ENCODE measurements at regions not wholly inside any gene's neighbourhood (a gene's known extent, or its start where the extent isn't known, plus 50 kb on each side); places are given as distances from the start of the nearest gene placed in this dataset.
"Not testable (repeated sequence)": the region's sequence is repeated elsewhere in the genome, so short reads cannot be mapped to it uniquely, and the experiment has no call there.

GRCh38 chr2:228513480-228513879 is 332.0 kb upstream of the SPHKAP start:
- not testable (repeated sequence) for H3K27me3 Mint-ChIP-seq (ENCODE audit: low read depth in 3 of 3); H3K4me3 Mint-ChIP-seq; H3K4me1 Mint-ChIP-seq; H3K27ac Mint-ChIP-seq; DNase-seq; H3K36me3 Mint-ChIP-seq
- H3K9me3 Mint-ChIP-seq: peaks cover 7 to 44% (median 10%) of the 10 kb centered on the region in 6 donors

- Mint-ChIP-seq H3K4me1 (no peaks in the 10 kb centered on the region), H3K9me3 (peaks cover 2 to 59% (median 18%) of the 10 kb centered on the region in 6 donors), H3K27me3 (ENCODE audit: low read depth in 3 of 3) (no peaks in the 10 kb centered on the region), H3K27ac (no peak overlapping the region), H3K4me3 (no peak overlapping the region), H3K36me3 (peaks cover 0 to 8% (median 0%) of the 10 kb centered on the region in 3 donors)
- no peak for DNase-seq
Measured at GRCh38 chr2:228509021-228509420, 327.5 kb upstream of the SPHKAP start.

- Mint-ChIP-seq H3K36me3 (peaks cover 0 to 8% (median 0%) of the 10 kb centered on the region in 3 donors), H3K27ac (no peak overlapping the region), H3K27me3 (ENCODE audit: low read depth in 3 of 3) (no peaks in the 10 kb centered on the region), H3K9me3 (peaks cover 2 to 60% (median 18%) of the 10 kb centered on the region in 6 donors), H3K4me1 (no peaks in the 10 kb centered on the region), H3K4me3 (no peak overlapping the region)
- DNase-seq: no peak
Measured at GRCh38 chr2:228507870-228508269, 326.4 kb upstream of the SPHKAP start.

GRCh38 chr2:228507231-228507824 is 325.8 kb upstream of the SPHKAP start:
- Mint-ChIP-seq H3K4me1 (no peaks in the 10 kb centered on the region), H3K36me3 (peaks cover 0 to 8% (median 0%) of the 10 kb centered on the region in 3 donors), H3K9me3 (peaks cover 2 to 63% (median 20%) of the 10 kb centered on the region in 6 donors), H3K27me3 (ENCODE audit: low read depth in 3 of 3) (no peaks in the 10 kb centered on the region), H3K4me3 (no peak overlapping the region), H3K27ac (no peak overlapping the region)
- DNase-seq: no peak

- DNase-seq: no peak
- Mint-ChIP-seq H3K9me3 (peaks cover 2 to 68% (median 27%) of the 10 kb centered on the region in 6 donors), H3K36me3 (peaks cover 0 to 4% (median 0%) of the 10 kb centered on the region in 3 donors), H3K4me1 (no peaks in the 10 kb centered on the region), H3K4me3 (no peak overlapping the region), H3K27me3 (ENCODE audit: low read depth in 3 of 3) (no peaks in the 10 kb centered on the region), H3K27ac (no peak overlapping the region)
Measured at GRCh38 chr2:228503731-228504130, 322.2 kb upstream of the SPHKAP start.

GRCh38 chr2:228493852-228494251 is 312.4 kb upstream of the SPHKAP start:
- Mint-ChIP-seq H3K9me3 (peaks cover 4 to 49% (median 22%) of the 10 kb centered on the region in 6 donors), H3K27ac (no peak overlapping the region), H3K4me3 (no peak overlapping the region), H3K27me3 (ENCODE audit: low read depth in 3 of 3) (peaks cover 0 to 4% (median 0%) of the 10 kb centered on the region in 3 donors), H3K36me3 (no peaks in the 10 kb centered on the region), H3K4me1 (no peaks in the 10 kb centered on the region)
- no peak for DNase-seq

- H3K27me3 Mint-ChIP-seq (ENCODE audit: low read depth in 3 of 3): peaks cover 0 to 2% (median 2%) of the 10 kb centered on the region in 3 donors
- H3K9me3 Mint-ChIP-seq: peaks cover 3 to 33% (median 17%) of the 10 kb centered on the region in 6 donors
- no peaks in the 10 kb centered on the region for H3K36me3 Mint-ChIP-seq
- H3K4me3 Mint-ChIP-seq: no peak overlapping the region
- DNase-seq: no peak
- H3K4me1 Mint-ChIP-seq: no peaks in the 10 kb centered on the region
- peak overlapping the region in 1 of 6 donors; percentile 30 for H3K27ac Mint-ChIP-seq
Measured at GRCh38 chr2:228479014-228479413, 297.5 kb upstream of the SPHKAP start.

- Mint-ChIP-seq H3K4me3 (no peak overlapping the region), H3K4me1 (no peaks in the 10 kb centered on the region)
Measured at GRCh38 chr2:228474466-228474865, 293.0 kb upstream of the SPHKAP start.

GRCh38 chr2:228469721-228470120 is 288.2 kb upstream of the SPHKAP start:
- no peak for DNase-seq
- H3K9me3 Mint-ChIP-seq: peaks cover 13 to 65% (median 26%) of the 10 kb centered on the region in 6 donors
- H3K27ac Mint-ChIP-seq: no peak overlapping the region
- peaks cover 0 to 10% (median 0%) of the 10 kb centered on the region in 3 donors for H3K36me3 Mint-ChIP-seq
- no peak overlapping the region for H3K4me3 Mint-ChIP-seq
- peaks cover 0 to 2% (median 2%) of the 10 kb centered on the region in 3 donors for H3K27me3 Mint-ChIP-seq (ENCODE audit: low read depth in 3 of 3)
- H3K4me1 Mint-ChIP-seq: no peaks in the 10 kb centered on the region

More at GRCh38 chr2:228474466-228474865, 293.0 kb upstream of the SPHKAP start:
- no peak for DNase-seq
- Mint-ChIP-seq H3K36me3 (peaks cover 0 to 10% (median 0%) of the 10 kb centered on the region in 3 donors), H3K9me3 (peaks cover 7 to 44% (median 24%) of the 10 kb centered on the region in 6 donors), H3K27ac (no peak overlapping the region), H3K27me3 (ENCODE audit: low read depth in 3 of 3) (peaks cover 0 to 2% (median 0%) of the 10 kb centered on the region in 3 donors)

GRCh38 chr2:228466851-228467250 is 285.4 kb upstream of the SPHKAP start:
- no peak overlapping the region for H3K27ac Mint-ChIP-seq
- no peak for DNase-seq
- H3K27me3 Mint-ChIP-seq (ENCODE audit: low read depth in 3 of 3): peaks cover 0 to 2% (median 2%) of the 10 kb centered on the region in 3 donors
- H3K36me3 Mint-ChIP-seq: peaks cover 0 to 6% (median 0%) of the 10 kb centered on the region in 3 donors
- H3K4me1 Mint-ChIP-seq: no peaks in the 10 kb centered on the region
- H3K4me3 Mint-ChIP-seq: no peak overlapping the region
- peaks cover 14 to 68% (median 32%) of the 10 kb centered on the region in 6 donors for H3K9me3 Mint-ChIP-seq

- H3K27ac Mint-ChIP-seq: no peak overlapping the region
- H3K4me3 Mint-ChIP-seq: no peak overlapping the region
- peaks cover 14 to 63% (median 31%) of the 10 kb centered on the region in 6 donors for H3K9me3 Mint-ChIP-seq
- H3K4me1 Mint-ChIP-seq: no peaks in the 10 kb centered on the region
- no peak for DNase-seq
- H3K36me3 Mint-ChIP-seq: peaks cover 0 to under 1% (median 0%) of the 10 kb centered on the region in 3 donors
- peaks cover 0 to 2% (median 2%) of the 10 kb centered on the region in 3 donors for H3K27me3 Mint-ChIP-seq (ENCODE audit: low read depth in 3 of 3)
Measured at GRCh38 chr2:228465408-228465807, 283.9 kb upstream of the SPHKAP start.

- peaks cover 0 to 4% (median 2%) of the 10 kb centered on the region in 3 donors for H3K27me3 Mint-ChIP-seq (ENCODE audit: low read depth in 3 of 3)
- H3K9me3 Mint-ChIP-seq: peaks cover 25 to 73% (median 58%) of the 10 kb centered on the region in 6 donors
- no peak overlapping the region for H3K27ac Mint-ChIP-seq
- no peak overlapping the region for H3K4me3 Mint-ChIP-seq
- no peaks in the 10 kb centered on the region for H3K4me1 Mint-ChIP-seq
- DNase-seq: no peak
- H3K36me3 Mint-ChIP-seq: peaks cover 0 to 11% (median 0%) of the 10 kb centered on the region in 3 donors
Measured at GRCh38 chr2:228458364-228458763, 276.9 kb upstream of the SPHKAP start.

GRCh38 chr2:228447266-228447915 is 265.9 kb upstream of the SPHKAP start:
- Mint-ChIP-seq H3K4me1 (no peaks in the 10 kb centered on the region), H3K27ac (no peak overlapping the region), H3K4me3 (no peak overlapping the region), H3K27me3 (ENCODE audit: low read depth in 3 of 3) (peaks cover 0 to 2% (median 0%) of the 10 kb centered on the region in 3 donors), H3K9me3 (peaks cover 0 to 45% (median 11%) of the 10 kb centered on the region in 6 donors), H3K36me3 (no peaks in the 10 kb centered on the region)
- no peak for DNase-seq

GRCh38 chr2:228446734-228447133 is 265.2 kb upstream of the SPHKAP start:
- DNase-seq: no peak
- H3K27me3 Mint-ChIP-seq (ENCODE audit: low read depth in 3 of 3): peaks cover 0 to 2% (median 0%) of the 10 kb centered on the region in 3 donors
- H3K4me1 Mint-ChIP-seq: no peaks in the 10 kb centered on the region
- H3K27ac Mint-ChIP-seq: no peak overlapping the region
- H3K4me3 Mint-ChIP-seq: no peak overlapping the region
- H3K9me3 Mint-ChIP-seq: peaks cover 0 to 40% (median 9%) of the 10 kb centered on the region in 6 donors
- no peaks in the 10 kb centered on the region for H3K36me3 Mint-ChIP-seq
